Caco-2 (cell line): ENCODE measurements at regions not wholly inside any gene's neighbourhood (a gene's known extent, or its start where the extent isn't known, plus 50 kb on each side); places are given as distances from the start of the nearest gene placed in this dataset.

Experiments used
- BruUV-seq: library from RNA; stranded (reverse); fragments of 400-500 nt; replicated peaks from 2 replicates; lab custom pipeline; 2021; lab: Mats Ljungman, UMichigan
- CTCF ChIA-PET: fragments of 300-600 bp; sonication (Branson Sonifier 250); formaldehyde crosslinking; loops from one replicate; lab custom pipeline; 2022; ENCODE audit warnings: antibody characterized with exemption; lab: Charles Lee
- POLR2A ChIA-PET: fragments of 300-600 bp; sonication (Branson Sonifier 250); formaldehyde crosslinking; loops from one replicate; lab custom pipeline; 2022; ENCODE audit warnings: antibody characterized with exemption; lab: Charles Lee
- DNase-seq, 2 experiments: peaks; one replicate each; pipeline versions ENCODE4 v3.0.0 to v3.0.0-alpha.2; 2020 to 2022
- H3K27me3 ChIP-seq: replicated peaks from 2 replicates; pipeline ENCODE4 v1.6.0; 2011; ENCODE audit warnings: low read length; ENCODE audit not compliant: control insufficient read depth, insufficient read depth
- H3K36me3 ChIP-seq: 2 replicates; pipeline ENCODE4 v1.5.1; 2011; ENCODE audit warnings: low read length; ENCODE audit not compliant: control insufficient read depth, insufficient read depth
- H3K4me1 ChIP-seq: fragments of 250-450 bp; sonication (Bioruptor Pico); 2 replicates; pipeline ENCODE4 v1.5.1; 2020; ENCODE audit warnings: mild to moderate bottlenecking
- H3K4me3 ChIP-seq: 2 replicates; pipeline ENCODE4 v1.5.1; 2011; ENCODE audit warnings: low read depth, mild to moderate bottlenecking, control low read depth, low read length
- H3K9me3 ChIP-seq: fragments of 250-450 bp; sonication (Bioruptor Pico); 2 replicates; pipeline ENCODE4 v1.5.1; 2020; ENCODE audit warnings: mild to moderate bottlenecking, moderate library complexity
- H3K27ac Mint-ChIP-seq: one replicate; pipeline ENCODE4 v1.8.0; 2022; ENCODE audit warnings: mixed read lengths; ENCODE audit not compliant: unreplicated experiment
- H3K27me3 Mint-ChIP-seq: one replicate; pipeline ENCODE4 v1.8.0; 2022; ENCODE audit warnings: mixed read lengths; ENCODE audit not compliant: insufficient read depth, unreplicated experiment
- H3K36me3 Mint-ChIP-seq: one replicate; pipeline ENCODE4 v1.8.0; 2022; ENCODE audit warnings: mild to moderate bottlenecking, mixed read lengths; ENCODE audit not compliant: insufficient read depth, unreplicated experiment
- H3K4me1 Mint-ChIP-seq: one replicate; pipeline ENCODE4 v1.8.0; 2022; ENCODE audit warnings: low read depth, mixed read lengths; ENCODE audit not compliant: unreplicated experiment
- H3K4me3 Mint-ChIP-seq: one replicate; pipeline ENCODE4 v1.8.0; 2022; ENCODE audit warnings: mild to moderate bottlenecking, moderate library complexity, mixed read lengths; ENCODE audit not compliant: unreplicated experiment
- H3K9me3 Mint-ChIP-seq: one replicate; pipeline ENCODE4 v1.8.0; 2022; ENCODE audit warnings: mixed read lengths; ENCODE audit not compliant: unreplicated experiment
- intact Hi-C: fragments of 100-400 bp; cut with micrococcal nuclease; formaldehyde crosslinking; loops from one replicate; pipeline ENCODE4 v1.10.0; 2022; ENCODE audit not compliant: unreplicated experiment
- TF ChIP-seq, protein P1 (sequence below), 2 experiments: fragments of 200-600 bp in 1 of 2; IDR thresholded peaks; 1 replicate in 1 of 2; 2 replicates in 1 of 2; pipeline versions ENCODE4 v1.5.1 to v1.8.0; 2011 to 2022; ENCODE audit warnings: antibody characterized with exemption in 1 of 2, control low read depth in 1 of 2, inconsistent platforms in 1 of 2, low read depth in 1 of 2, low read length in 1 of 2, mild to moderate bottlenecking in 1 of 2, moderate library complexity in 1 of 2; ENCODE audit not compliant: insufficient read depth in 1 of 2, severe bottlenecking in 1 of 2, unreplicated experiment in 1 of 2

DNA sequence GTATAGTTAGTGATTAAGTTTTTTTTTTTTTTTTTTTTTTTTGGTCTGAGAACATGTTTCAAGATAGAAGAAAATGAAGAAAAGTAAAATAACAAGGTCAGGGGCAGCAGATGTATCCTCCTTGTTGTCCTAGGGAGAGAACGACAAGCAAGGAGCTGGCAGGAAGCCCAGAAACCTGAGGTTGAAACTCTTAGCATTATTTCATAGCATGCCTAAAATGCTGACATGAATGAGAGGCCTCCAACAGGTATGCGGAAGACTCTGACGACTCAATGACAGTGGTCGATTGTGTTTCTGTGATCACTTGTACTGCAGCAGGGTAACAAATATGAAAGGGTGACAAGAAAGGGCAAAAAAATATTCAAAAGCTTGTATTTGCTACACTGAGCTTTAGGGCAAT, 415.9 kb downstream of the PLA2G4A start:
- Mint-ChIP-seq H3K4me1 (no peaks in the 10 kb centered on the region), H3K27me3 (no peaks in the 10 kb centered on the region), H3K36me3 (no peaks in the 10 kb centered on the region), H3K27ac (no peak overlapping the region), H3K9me3 (no peaks in the 10 kb centered on the region), H3K4me3 (no peak overlapping the region)
- intact Hi-C loops, result no loop called here
- ChIA-PET CTCF (no interaction called here), POLR2A (no interaction called here)
- no peak overlapping the region for H3K4me3 ChIP-seq
- no TSS peak for BruUV-seq
- no peaks in the 10 kb centered on the region for H3K9me3 ChIP-seq
- H3K4me1 ChIP-seq, result no peaks in the 10 kb centered on the region
- no peaks in the 10 kb centered on the region for H3K27me3 ChIP-seq
- H3K36me3 ChIP-seq, result no peaks in the 10 kb centered on the region
- TF ChIP-seq, protein P1, sequence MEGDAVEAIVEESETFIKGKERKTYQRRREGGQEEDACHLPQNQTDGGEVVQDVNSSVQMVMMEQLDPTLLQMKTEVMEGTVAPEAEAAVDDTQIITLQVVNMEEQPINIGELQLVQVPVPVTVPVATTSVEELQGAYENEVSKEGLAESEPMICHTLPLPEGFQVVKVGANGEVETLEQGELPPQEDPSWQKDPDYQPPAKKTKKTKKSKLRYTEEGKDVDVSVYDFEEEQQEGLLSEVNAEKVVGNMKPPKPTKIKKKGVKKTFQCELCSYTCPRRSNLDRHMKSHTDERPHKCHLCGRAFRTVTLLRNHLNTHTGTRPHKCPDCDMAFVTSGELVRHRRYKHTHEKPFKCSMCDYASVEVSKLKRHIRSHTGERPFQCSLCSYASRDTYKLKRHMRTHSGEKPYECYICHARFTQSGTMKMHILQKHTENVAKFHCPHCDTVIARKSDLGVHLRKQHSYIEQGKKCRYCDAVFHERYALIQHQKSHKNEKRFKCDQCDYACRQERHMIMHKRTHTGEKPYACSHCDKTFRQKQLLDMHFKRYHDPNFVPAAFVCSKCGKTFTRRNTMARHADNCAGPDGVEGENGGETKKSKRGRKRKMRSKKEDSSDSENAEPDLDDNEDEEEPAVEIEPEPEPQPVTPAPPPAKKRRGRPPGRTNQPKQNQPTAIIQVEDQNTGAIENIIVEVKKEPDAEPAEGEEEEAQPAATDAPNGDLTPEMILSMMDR (IDR thresholded peaks at IDR 0.05; ENCODE audit: insufficient read depth in 1 of 2, low read depth in 1 of 2, low read length in 1 of 2, severe bottlenecking in 1 of 2, unreplicated experiment in 1 of 2), result no peak
- DNase-seq, result no peak

DNA sequence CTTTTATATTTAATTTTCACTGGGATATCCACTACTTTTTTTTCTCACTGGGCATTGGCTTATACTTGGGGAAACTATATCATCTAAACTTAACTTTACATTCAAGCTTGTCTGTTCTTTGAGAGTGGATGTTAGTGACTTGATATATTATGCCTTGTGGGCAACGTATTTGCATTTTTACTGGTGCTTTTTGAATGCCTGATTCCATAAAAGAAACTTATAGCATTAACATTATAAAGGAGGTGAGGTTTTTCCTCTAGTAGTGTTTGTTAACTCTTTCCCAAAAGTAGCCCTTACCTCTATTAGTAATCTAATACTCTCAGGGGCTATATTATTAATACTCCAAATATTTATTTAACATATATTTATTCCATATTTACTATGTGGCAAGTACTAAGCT, 416.5 kb downstream of the PLA2G4A start:
- H3K36me3 Mint-ChIP-seq, result no peaks in the 10 kb centered on the region
- H3K4me3 ChIP-seq, result no peak overlapping the region
- H3K4me3 Mint-ChIP-seq, result no peak overlapping the region
- TF ChIP-seq, protein P1 (IDR thresholded peaks at IDR 0.05; ENCODE audit: insufficient read depth in 1 of 2, low read depth in 1 of 2, low read length in 1 of 2, severe bottlenecking in 1 of 2, unreplicated experiment in 1 of 2), result no peak
- no peaks in the 10 kb centered on the region for H3K27me3 ChIP-seq
- no peaks in the 10 kb centered on the region for H3K4me1 ChIP-seq
- BruUV-seq, result no TSS peak
- H3K27me3 Mint-ChIP-seq, result no peaks in the 10 kb centered on the region
- intact Hi-C loops, result no loop called here
- H3K27ac Mint-ChIP-seq, result no peak overlapping the region
- ChIA-PET POLR2A (no interaction called here), CTCF (no interaction called here)
- H3K9me3 Mint-ChIP-seq, result no peaks in the 10 kb centered on the region
- no peak for DNase-seq
- H3K9me3 ChIP-seq, result no peaks in the 10 kb centered on the region
- H3K36me3 ChIP-seq, result no peaks in the 10 kb centered on the region
- no peaks in the 10 kb centered on the region for H3K4me1 Mint-ChIP-seq

DNA sequence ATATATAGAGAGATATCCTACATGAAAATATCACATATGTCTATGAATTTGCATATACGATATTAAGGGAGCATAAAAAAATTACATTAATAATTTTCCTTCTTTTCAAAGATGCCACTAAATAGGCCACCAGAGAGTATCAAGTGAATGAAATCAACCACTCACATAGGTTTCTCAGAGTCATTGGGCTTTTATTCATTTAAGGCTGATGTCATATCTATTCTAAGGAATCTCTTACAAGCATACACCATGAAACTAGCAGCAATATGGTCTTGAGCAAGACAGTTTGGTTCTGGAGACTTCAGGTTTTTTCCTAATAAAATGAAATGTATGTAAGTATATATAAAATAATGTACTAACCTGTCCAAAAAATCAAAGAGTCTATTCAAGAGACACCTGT, 420.4 kb downstream of the PLA2G4A start:
- Mint-ChIP-seq H3K36me3 (no peaks in the 10 kb centered on the region), H3K27me3 (no peaks in the 10 kb centered on the region), H3K27ac (no peak overlapping the region), H3K9me3 (no peaks in the 10 kb centered on the region), H3K4me1 (no peaks in the 10 kb centered on the region), H3K4me3 (no peak overlapping the region)
- ChIA-PET POLR2A (no interaction called here), CTCF (no interaction called here)
- Histone ChIP-seq H3K27me3 (no peaks in the 10 kb centered on the region), H3K4me3 (no peak overlapping the region), H3K9me3 (no peaks in the 10 kb centered on the region), H3K4me1 (no peaks in the 10 kb centered on the region), H3K36me3 (no peaks in the 10 kb centered on the region)
- intact Hi-C loops, result no loop called here
- TF ChIP-seq, protein P1 (IDR thresholded peaks at IDR 0.05; ENCODE audit: insufficient read depth in 1 of 2, low read depth in 1 of 2, low read length in 1 of 2, severe bottlenecking in 1 of 2, unreplicated experiment in 1 of 2), result no peak
- DNase-seq, result no peak
- BruUV-seq, result no TSS peak
